Stomach (tissue), 8 donors: ENCODE measurements at regions not wholly inside any gene's neighbourhood (a gene's known extent, or its start where the extent isn't known, plus 50 kb on each side); places are given as distances from the start of the nearest gene placed in this dataset.
A peak's percentile ranks its signal among the peaks of the same experiment; 100 is the strongest.

Experiments used
- DNase-seq, 2 donors: peaks; one replicate each; pipeline versions ENCODE4 v3.0.0 to v3.0.0-alpha.2; 2013 to 2019
- H3K27ac ChIP-seq, 5 donors: fragments of 200-600 bp in 4 of 5; sonication (generic) in 4 of 5; one replicate each; pipeline ENCODE4 v1.5.1; 2013 to 2019; ENCODE audit warnings: mild to moderate bottlenecking in 1 of 5, moderate library complexity in 1 of 5
- H3K27me3 ChIP-seq, 3 donors: fragments of 200-600 bp; sonication (generic); one replicate each; pipeline ENCODE4 v1.5.1; 2017 to 2019; ENCODE audit warnings: mixed run types in 1 of 3
- H3K36me3 ChIP-seq, 4 donors: fragments of 200-600 bp; sonication (generic); 1 replicate in 3 of 4; 2 replicates in 1 of 4; pipeline ENCODE4 v1.5.1; 2016 to 2019
- H3K4me1 ChIP-seq, 4 donors: fragments of 200-600 bp; sonication (generic); one replicate each; pipeline ENCODE4 v1.5.1; 2016 to 2019
- H3K4me3 ChIP-seq, 4 donors: fragments of 200-600 bp; sonication (generic) in 3 of 4; one replicate each; pipeline ENCODE4 v1.5.1; 2016 to 2019; ENCODE audit warnings: mild to moderate bottlenecking in 1 of 4
- H3K9me3 ChIP-seq, 4 donors: fragments of 200-600 bp; sonication (generic); one replicate each; pipeline ENCODE4 v1.5.1; 2016 to 2019
- EP300 ChIP-seq: sonication (generic); formaldehyde crosslinking; IDR thresholded peaks from one replicate; pipeline ENCODE4 v1.6.1; 2017; ENCODE audit warnings: antibody characterized with exemption
- POLR2A ChIP-seq, 4 donors: fragments of 450-650 bp; IDR thresholded peaks; one replicate each; pipeline ENCODE4 v1.6.1; 2016; ENCODE audit warnings: antibody characterized with exemption in 4 of 4, control low read depth in 2 of 4, mild to moderate bottlenecking in 1 of 4, moderate library complexity in 1 of 4
- POLR2AphosphoS5 ChIP-seq, 3 donors: sonication (generic); formaldehyde crosslinking; IDR thresholded peaks; one replicate each; pipeline ENCODE4 v1.6.1; 2016; ENCODE audit warnings: antibody characterized with exemption in 3 of 3
- WGBS, 5 donors: extraction: QIAGEN DNeasy Blood & Tissue Kit in 3 of 5; methylation state at CpG; one replicate each; pipeline versions ENCODE4 v1.1.5 to v1.1.7; 2013 to 2018; 5-methylcytosine and 5-hydroxymethylcytosine counted together
- intact Hi-C: fragments of 100-400 bp; cut with DNase I; formaldehyde crosslinking; loops from one replicate; pipeline ENCODE4 v1.15.1; 2023; ENCODE audit warnings: low total_unique reads
- TF ChIP-seq, protein P1 (sequence below), 7 experiments: fragments of 450-650 bp in 4 of 7; fragments of 200-600 bp in 3 of 7; sonication (generic) in 3 of 7; IDR thresholded peaks; one replicate each; pipeline ENCODE4 v1.5.1; 2016 to 2019; ENCODE audit warnings: antibody characterized with exemption in 7 of 7, control low read depth in 2 of 7, mild to moderate bottlenecking in 1 of 7
- donor health status: healthy with polysubstance abuse.
- donor health status: Bipolar disorder and iron deficiency.
- donor health status: healthy.

GRCh38 chr13:76756451-76756850 lies 129.8 kb downstream of the KCTD12 start:
- no peak overlapping the region for H3K27ac ChIP-seq
- intact Hi-C loops = no loop called here
- no peaks in the 10 kb centered on the region for H3K9me3 ChIP-seq
- TF ChIP-seq, protein P1, sequence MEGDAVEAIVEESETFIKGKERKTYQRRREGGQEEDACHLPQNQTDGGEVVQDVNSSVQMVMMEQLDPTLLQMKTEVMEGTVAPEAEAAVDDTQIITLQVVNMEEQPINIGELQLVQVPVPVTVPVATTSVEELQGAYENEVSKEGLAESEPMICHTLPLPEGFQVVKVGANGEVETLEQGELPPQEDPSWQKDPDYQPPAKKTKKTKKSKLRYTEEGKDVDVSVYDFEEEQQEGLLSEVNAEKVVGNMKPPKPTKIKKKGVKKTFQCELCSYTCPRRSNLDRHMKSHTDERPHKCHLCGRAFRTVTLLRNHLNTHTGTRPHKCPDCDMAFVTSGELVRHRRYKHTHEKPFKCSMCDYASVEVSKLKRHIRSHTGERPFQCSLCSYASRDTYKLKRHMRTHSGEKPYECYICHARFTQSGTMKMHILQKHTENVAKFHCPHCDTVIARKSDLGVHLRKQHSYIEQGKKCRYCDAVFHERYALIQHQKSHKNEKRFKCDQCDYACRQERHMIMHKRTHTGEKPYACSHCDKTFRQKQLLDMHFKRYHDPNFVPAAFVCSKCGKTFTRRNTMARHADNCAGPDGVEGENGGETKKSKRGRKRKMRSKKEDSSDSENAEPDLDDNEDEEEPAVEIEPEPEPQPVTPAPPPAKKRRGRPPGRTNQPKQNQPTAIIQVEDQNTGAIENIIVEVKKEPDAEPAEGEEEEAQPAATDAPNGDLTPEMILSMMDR (IDR thresholded peaks at IDR 0.05) = no peak
- TF ChIP-seq POLR2AphosphoS5 (IDR thresholded peaks at IDR 0.05) (no peak), POLR2A (IDR thresholded peaks at IDR 0.05) (no peak)
- no peaks in the 10 kb centered on the region for H3K4me1 ChIP-seq
- no peaks in the 10 kb centered on the region for H3K27me3 ChIP-seq
- no peak overlapping the region for H3K4me3 ChIP-seq
- H3K36me3 ChIP-seq = no peaks in the 10 kb centered on the region
- 83 to 96% (median 87%) methylated on average over 2 of the region's 2 CpGs for WGBS, 5 donors
- no peak for DNase-seq

DNA sequence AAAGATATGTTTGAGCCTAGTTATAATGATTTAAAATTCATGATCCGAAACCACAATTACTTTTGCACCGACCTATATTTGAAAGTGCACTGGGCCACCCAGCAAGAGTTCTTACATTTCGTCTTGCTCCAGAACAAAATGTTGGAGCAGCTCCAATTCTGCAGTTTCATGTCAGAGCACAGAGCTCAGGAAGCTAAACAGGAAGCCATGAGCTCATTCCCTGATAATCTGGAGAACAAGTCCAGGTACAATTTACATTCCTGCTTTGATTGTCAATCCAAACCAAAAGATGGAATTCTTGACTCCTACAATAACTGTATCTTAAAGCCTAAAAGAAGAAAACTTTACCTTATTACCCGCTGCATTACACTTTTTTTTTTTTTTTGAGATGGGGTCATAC lies 131.8 kb downstream of the KCTD12 start:
- no peak for TF ChIP-seq EP300
- TF ChIP-seq, protein P1 (IDR thresholded peaks at IDR 0.05) = no peak
- no peak for TF ChIP-seq POLR2AphosphoS5 (IDR thresholded peaks at IDR 0.05)
- no peak for TF ChIP-seq POLR2A (IDR thresholded peaks at IDR 0.05)
- intact Hi-C loops = no loop called here
- Histone ChIP-seq H3K27me3 (no peaks in the 10 kb centered on the region), H3K4me1 (no peaks in the 10 kb centered on the region), H3K27ac (no peak overlapping the region), H3K9me3 (no peaks in the 10 kb centered on the region), H3K4me3 (no peak overlapping the region), H3K36me3 (no peaks in the 10 kb centered on the region)
- 52 to 66% (median 62%) methylated on average over 4 of the region's 4 CpGs for WGBS, 5 donors
- DNase-seq = peak in 1 of 2 donors; percentile 63

DNA sequence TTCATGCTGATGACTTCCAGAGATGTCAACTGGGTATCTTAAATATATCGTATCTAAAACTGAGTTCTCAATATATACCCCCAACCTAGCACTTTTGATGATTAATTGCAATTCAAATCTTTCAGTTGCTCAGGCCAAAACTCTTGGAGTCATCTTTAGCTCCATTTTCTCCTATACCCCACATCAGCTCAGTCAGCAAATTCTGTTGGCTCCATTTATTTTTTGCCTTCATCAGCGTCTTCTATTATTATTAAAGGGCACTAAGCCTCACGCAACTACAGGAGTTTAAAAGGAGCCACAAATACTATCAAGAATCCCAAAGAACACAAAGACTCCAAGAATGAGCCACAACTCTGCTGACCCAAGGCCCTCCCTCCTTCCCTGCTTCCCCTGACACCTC lies 134.9 kb downstream of the KCTD12 start:
- DNase-seq = no peak
- Histone ChIP-seq H3K27me3 (no peaks in the 10 kb centered on the region), H3K9me3 (no peaks in the 10 kb centered on the region), H3K4me1 (no peaks in the 10 kb centered on the region), H3K27ac (no peak overlapping the region), H3K4me3 (no peak overlapping the region), H3K36me3 (no peaks in the 10 kb centered on the region)
- TF ChIP-seq POLR2AphosphoS5 (IDR thresholded peaks at IDR 0.05) (no peak), EP300 (no peak), POLR2A (IDR thresholded peaks at IDR 0.05) (no peak)
- TF ChIP-seq, protein P1 (IDR thresholded peaks at IDR 0.05) = no peak
- WGBS, 5 donors = 82 to 95% (median 95%) methylated on average over 3 of the region's 3 CpGs
- intact Hi-C loops = no loop called here

- no peaks in the 10 kb centered on the region for H3K4me1 ChIP-seq
- no peak for TF ChIP-seq POLR2A (IDR thresholded peaks at IDR 0.05)
- TF ChIP-seq, protein P1 (IDR thresholded peaks at IDR 0.05) = no peak
- TF ChIP-seq EP300 = no peak
- TF ChIP-seq POLR2AphosphoS5 (IDR thresholded peaks at IDR 0.05) = no peak
- intact Hi-C loops = no loop called here
- no peaks in the 10 kb centered on the region for H3K36me3 ChIP-seq
- no peak overlapping the region for H3K27ac ChIP-seq
- H3K9me3 ChIP-seq = no peaks in the 10 kb centered on the region
- H3K4me3 ChIP-seq = no peak overlapping the region
- no peaks in the 10 kb centered on the region for H3K27me3 ChIP-seq
- no peak for DNase-seq
Measured at GRCh38 chr13:76750126-76750525, 136.1 kb downstream of the KCTD12 start.
